GF-D8 (cell line): ENCODE measurements at regions not wholly inside any gene's neighbourhood (a gene's known extent, or its start where the extent isn't known, plus 50 kb on each side); places are given as distances from the start of the nearest gene placed in this dataset.

Source experiments
- DNase-seq: peaks from one replicate; lab custom pipeline; 2025; lab: John Stamatoyannopoulos, UW

- DNase-seq = no peak
Observed at GRCh38 chr12:92614502-92614901, 88.3 kb upstream of the PLEKHG7 start.

DNA sequence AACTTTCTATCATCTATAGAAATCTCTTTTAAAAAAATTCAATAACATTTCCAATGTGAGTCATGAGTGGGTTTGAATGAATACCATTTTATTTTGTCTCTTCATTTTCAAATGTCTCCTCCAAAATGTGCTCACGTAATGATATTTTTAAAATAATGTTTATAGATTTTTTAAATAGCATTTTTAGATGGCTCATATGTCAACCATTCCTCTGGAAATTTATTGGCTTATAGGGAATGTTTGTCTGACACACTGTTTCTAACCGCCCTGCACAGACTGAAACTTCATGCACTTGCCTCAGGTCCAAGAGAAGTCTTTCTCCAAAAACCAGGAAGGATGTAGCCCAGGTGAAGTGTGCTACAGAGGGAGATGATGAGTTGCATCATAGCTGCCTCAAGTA is 88.8 kb upstream of the PLEKHG7 start:
- DNase-seq = no peak

DNA sequence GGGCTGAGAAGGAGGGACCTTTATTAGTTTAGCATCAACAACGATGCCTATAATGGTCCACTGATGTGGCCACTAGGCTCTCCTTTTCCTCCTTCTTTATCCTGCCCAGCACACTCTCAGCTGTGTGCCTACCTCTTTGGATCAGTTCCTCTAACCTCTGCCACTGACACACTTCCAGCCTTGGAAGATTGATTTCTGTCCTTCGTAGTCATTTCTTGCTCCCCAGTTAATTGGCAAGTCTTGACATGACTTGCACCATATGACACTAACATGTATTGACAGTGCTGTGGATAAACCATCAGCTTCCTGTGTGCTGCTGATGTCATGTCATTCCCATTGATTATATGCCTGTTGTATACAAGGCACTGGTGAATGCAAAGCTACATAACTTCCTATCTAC is 90.2 kb upstream of the PLEKHG7 start:
- DNase-seq = no peak

DNA sequence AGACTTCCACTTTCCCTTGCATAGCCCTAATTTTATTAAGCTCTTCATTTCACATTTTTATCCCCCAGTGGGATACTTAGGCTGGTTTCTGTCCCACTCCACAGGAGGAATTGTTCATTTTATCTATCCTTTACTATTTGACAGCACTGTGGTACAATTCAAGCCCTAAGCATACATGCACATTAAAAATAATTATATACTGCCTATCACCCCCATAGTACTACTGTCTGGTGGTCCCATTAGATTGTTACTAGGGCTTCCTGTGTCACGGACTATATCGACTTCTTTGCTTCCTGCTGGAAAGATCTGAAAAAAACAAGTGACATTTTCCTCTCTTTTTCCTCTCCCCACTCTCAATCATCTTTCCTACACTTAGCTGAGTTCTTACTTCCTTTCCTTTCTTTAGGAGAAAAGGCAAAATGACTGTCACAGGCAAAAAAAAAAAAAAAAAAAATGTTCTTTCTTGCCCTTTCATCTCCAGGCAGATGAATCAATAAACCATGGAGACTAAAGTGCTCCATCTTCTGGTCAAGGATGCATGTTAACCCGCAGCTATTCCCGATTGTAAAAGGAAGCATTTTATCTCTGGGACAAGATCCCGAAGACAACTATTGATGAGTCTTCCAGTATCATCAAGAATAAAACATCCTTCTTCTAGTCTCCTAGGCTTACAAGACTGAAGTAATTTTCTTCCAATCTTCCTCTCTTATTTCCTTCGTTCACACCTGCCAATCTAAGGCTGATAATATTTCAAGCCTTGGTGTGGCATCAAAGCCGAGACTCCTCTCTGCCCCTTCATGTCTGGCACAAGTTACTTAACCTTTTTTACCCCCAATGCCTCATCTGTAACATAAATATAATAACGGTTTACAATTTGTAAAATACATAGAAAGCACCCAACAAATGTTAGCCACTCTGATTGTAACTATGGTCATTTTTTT is 94.4 kb upstream of the PLEKHG7 start:
- no peak for DNase-seq

DNA sequence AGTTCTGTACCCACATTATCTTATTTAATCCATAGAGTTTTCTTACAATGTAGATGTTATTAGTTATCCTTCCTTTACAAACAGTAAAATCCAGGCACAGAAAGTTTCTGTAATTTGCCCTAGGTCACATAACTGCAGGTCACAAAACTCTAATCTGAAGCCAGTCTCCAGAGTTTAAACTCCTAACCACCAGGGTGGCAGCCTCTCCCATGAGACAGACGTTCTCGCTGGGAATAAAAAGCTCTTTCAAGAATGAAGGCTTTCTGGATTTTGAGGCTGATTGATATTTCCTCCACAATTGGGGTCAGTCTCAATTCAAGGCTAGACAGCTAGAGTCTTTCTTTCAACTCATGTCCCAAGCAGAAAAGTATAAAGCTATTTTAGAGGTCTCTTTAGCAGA is 95.8 kb upstream of the PLEKHG7 start:
- DNase-seq = no peak

- no peak for DNase-seq
Observed at GRCh38 chr12:92605621-92606170, 97.1 kb upstream of the PLEKHG7 start.

DNA sequence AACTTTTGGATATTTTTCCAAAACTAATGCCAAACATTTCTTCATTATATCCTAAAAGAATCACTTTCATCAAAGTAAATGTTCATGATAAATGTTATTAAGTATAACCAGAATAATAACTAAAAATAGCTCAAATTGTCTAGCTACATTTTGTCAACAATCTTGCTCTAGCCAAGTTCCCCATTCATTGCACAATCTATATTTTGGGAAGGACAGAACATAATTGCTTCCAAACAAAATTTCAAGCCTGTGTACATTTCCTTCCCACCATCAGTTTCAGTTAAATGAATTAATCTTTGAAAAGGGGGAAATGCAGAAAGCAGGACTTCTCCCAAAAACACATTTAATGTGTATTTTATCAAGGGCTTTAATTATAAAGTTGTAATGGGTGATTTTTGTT is 98.0 kb upstream of the PLEKHG7 start:
- DNase-seq = no peak

DNA sequence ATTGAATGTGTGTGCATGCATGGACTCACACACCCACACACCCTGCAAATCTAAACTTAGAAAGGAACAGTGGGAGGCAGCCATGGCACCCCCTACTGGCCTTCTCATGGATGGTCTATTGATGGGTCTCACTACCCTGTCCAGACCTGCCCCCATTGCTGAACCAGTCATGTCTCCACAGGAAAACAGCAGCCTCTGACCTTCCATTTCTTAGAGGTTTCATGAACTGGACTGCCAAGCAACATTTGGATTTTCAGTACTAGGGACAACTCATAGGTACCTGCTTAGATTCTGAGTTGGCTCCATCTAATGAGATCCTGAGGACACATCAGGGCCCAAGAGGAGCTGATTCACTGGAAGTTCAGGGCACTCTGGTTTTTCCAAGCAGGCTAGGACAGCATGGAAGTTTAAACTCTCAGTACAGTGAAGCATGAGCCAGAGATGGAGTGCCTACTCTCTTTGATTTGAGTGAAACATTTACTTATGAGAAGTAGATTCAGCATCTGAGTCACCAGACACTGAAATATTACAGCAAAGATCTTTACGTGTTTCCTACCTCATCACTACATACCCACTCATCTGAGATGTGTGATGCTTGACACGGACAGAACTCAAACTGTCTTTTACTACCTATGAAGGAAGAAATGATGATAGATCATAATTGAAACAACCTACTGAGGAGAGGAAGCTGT is 98.9 kb upstream of the PLEKHG7 start:
- DNase-seq = no peak

GRCh38 chr12:92602930-92603623 is 99.7 kb upstream of the PLEKHG7 start:
- DNase-seq = no peak

- DNase-seq = no peak
Observed at GRCh38 chr12:92602476-92602875, 100.3 kb upstream of the PLEKHG7 start.

- no peak for DNase-seq
Observed at GRCh38 chr12:92601680-92602079, 101.1 kb upstream of the PLEKHG7 start.

DNA sequence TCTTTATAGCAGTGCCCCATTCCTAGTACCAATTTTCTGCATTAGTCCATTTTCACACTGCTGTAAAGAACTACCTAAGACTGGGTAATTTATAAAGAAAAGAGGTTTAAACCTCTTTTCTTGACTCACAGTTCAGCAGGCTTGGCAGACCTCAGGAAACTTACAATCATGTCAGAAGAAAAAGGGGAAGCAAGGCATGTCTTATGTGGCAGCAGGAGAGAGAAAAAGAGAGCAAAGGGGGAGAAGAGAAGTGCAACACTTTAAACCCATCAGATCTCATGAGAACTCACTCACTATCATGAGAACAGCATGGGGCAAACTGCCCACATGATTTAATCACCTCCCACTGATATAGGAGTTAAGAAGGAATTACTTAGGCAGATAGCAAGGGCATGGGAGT is 101.6 kb upstream of the PLEKHG7 start:
- DNase-seq = no peak

GRCh38 chr12:92600052-92600451 is 102.7 kb upstream of the PLEKHG7 start:
- no peak for DNase-seq

- DNase-seq = no peak
Observed at GRCh38 chr12:92597997-92598396, 104.8 kb upstream of the PLEKHG7 start.

DNA sequence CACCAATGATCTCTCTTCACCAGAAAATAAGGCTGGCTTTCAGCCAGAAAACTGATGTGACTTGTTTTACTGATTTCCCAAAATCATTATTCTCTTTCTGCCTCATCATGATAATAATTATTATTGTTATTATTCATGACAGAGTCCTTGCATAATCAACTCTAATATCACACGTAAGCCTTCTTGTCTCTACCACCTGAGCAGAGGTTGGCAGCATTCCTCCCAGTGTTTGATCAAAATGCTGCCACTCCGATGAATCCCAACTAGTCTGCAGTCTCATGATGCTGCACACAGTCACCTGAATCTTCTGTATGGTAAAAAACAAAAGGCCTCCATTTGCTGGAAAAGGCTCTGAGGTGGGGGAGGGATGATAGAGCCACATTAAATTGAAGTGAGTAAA is 105.7 kb upstream of the PLEKHG7 start:
- DNase-seq = no peak

DNA sequence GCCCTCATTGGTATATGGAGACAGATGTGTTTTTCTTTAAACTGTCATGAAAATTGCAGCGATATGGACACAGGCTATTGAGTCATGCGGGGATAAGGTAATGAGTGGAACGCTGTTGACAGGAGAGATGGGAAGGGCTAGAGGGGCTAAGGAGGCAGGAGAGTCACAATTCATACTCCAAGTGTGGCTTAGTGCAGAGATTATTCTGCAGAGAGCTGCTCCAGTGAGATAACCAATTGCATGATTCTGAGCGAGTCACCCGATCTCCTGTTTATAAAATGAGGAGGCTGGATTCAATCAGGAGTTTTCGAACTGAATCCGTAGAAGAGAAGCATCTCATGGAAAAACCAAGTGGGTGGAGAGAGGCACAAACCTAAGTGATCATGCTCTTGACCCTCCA is 106.4 kb upstream of the PLEKHG7 start:
- DNase-seq = no peak

DNA sequence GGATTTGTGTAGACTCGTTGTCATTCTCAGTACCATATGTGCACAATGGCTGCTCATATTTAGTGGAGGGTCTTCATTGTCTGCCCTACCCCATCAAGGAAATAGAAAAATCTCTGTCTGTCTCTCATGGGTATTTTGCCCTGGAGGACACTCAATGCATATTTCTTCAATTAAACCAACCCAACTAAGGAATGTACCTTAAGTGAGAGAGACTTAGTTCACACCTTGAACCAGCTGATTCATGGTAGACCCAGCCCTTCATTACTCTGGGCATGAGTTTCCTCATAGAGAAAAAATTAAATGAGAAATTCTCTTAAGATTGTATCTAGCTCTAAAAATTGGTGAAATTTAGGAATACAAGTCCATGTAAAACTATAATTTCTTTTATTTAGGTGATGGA is 107.1 kb upstream of the PLEKHG7 start:
- DNase-seq = no peak

- DNase-seq = no peak
Observed at GRCh38 chr12:92593734-92594402, 108.9 kb upstream of the PLEKHG7 start.

- DNase-seq = no peak
Observed at GRCh38 chr12:92585115-92585727, 117.6 kb upstream of the PLEKHG7 start.

DNA sequence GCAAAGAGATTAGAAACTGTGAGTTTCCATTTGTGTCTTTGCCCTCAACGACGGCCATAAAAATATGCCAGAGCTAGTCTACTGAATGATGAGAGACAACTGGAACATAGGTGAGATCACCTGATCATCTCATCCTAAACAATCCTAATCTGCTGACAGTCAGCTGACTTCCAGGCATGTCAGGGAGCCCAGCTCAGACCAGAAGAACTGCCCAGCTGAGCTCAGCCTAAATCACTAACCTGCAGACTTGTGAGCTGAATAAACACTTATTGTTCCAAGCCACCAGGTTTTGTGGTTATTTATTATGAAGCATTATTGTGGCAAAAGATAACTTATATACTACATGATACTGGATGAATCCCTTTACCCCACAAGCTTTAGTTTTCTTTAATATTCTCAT is 118.9 kb upstream of the PLEKHG7 start:
- DNase-seq = no peak

DNA sequence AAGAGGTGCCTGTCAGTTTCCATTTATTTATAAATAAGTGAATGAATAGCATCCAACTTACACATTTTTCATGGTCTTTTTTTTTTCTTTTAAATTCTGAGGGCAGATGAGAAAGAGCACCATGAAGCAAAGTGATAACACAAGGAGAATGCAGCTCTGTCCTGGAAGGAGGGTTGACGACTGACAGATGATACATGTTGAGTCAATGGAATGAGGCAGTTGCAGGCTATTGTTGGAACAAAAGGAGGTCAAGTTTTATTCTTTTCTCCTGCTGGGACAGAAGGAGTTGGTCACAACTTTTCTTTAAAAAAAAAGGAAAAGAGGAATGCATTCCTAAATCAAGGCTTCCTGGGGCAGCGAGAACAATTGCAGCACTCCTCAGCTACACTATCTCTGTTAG is 119.9 kb upstream of the PLEKHG7 start:
- no peak for DNase-seq

DNA sequence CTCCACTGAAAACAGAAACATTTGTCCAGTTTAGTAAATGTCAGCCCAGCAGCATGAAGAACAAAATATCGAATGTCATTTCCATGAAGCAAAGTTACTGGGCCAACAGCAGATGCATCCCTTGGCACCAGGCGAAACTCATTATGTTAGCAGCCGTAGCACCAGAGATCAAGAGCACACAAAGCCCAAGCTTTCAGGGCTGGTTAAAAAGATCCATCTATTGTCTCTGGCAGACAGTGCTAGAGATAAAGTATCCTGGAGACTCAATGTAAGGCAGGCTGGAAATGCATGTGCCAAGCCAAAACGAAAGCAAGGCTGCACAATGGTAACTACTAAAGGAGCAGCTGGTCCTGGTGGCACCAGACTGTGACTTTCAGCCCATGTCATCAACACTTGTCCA is 120.3 kb upstream of the PLEKHG7 start:
- DNase-seq = no peak
